ENCODE measurements at regions not wholly inside any gene's neighbourhood (a gene's known extent, or its start where the extent isn't known, plus 50 kb on each side); places are given as distances from the start of the nearest gene placed in this dataset.

DNA sequence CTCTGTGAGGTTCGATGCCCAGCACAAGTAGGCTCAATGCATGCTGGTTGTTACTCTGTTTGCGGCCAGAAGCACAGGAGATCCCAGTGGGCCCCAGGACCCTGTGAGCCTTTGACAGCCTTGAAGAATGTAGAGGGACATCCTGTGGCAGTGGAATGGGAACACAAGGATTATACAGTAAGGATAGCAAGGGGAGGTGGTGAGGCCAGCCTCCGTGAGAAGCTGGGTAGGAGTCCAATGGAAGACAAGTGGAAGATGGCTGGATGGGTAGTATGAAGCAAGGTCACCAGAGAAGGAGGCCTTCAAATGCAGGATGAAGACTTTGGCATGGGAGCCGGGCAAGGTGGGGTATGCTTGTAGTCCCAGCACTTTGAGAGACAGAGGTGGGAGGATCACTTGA lies 622.9 kb upstream of the CDH4 start:
- no peak overlapping the region for H3K4me3 ChIP-seq (ENCODE audit: control insufficient read depth, low read depth, low read length)
- TF ChIP-seq, protein P1, sequence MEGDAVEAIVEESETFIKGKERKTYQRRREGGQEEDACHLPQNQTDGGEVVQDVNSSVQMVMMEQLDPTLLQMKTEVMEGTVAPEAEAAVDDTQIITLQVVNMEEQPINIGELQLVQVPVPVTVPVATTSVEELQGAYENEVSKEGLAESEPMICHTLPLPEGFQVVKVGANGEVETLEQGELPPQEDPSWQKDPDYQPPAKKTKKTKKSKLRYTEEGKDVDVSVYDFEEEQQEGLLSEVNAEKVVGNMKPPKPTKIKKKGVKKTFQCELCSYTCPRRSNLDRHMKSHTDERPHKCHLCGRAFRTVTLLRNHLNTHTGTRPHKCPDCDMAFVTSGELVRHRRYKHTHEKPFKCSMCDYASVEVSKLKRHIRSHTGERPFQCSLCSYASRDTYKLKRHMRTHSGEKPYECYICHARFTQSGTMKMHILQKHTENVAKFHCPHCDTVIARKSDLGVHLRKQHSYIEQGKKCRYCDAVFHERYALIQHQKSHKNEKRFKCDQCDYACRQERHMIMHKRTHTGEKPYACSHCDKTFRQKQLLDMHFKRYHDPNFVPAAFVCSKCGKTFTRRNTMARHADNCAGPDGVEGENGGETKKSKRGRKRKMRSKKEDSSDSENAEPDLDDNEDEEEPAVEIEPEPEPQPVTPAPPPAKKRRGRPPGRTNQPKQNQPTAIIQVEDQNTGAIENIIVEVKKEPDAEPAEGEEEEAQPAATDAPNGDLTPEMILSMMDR (conservative IDR thresholded peaks at IDR 0.05; ENCODE audit: control insufficient read depth, insufficient read depth, low read depth, low read length), result no peak
- DNase-seq (ENCODE audit: low read depth), result no peak

DNA sequence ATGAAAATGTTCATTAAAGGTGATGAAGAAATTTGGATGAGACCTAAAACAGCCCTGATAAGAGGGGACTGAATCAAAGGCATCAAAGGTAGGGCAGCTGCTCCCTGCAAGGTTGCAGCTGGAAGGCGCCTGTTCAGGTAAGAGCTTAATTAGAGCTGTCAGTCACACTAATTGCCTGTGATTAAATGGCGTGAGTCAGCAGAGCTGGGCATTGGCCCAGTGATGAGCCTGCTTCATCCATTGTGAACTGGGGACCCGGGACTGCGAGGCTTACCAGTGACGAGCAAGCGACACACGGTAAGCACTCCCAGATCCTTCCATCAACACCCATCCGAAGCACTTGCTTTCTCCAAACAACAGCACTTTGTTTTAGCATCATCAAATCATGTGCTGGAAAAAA lies 621.5 kb upstream of the CDH4 start:
- H3K4me3 ChIP-seq (ENCODE audit: control insufficient read depth, low read depth, low read length), result no peak overlapping the region
- no peak for DNase-seq (ENCODE audit: low read depth)
- TF ChIP-seq, protein P1 (conservative IDR thresholded peaks at IDR 0.05; ENCODE audit: control insufficient read depth, insufficient read depth, low read depth, low read length), result no peak

DNA sequence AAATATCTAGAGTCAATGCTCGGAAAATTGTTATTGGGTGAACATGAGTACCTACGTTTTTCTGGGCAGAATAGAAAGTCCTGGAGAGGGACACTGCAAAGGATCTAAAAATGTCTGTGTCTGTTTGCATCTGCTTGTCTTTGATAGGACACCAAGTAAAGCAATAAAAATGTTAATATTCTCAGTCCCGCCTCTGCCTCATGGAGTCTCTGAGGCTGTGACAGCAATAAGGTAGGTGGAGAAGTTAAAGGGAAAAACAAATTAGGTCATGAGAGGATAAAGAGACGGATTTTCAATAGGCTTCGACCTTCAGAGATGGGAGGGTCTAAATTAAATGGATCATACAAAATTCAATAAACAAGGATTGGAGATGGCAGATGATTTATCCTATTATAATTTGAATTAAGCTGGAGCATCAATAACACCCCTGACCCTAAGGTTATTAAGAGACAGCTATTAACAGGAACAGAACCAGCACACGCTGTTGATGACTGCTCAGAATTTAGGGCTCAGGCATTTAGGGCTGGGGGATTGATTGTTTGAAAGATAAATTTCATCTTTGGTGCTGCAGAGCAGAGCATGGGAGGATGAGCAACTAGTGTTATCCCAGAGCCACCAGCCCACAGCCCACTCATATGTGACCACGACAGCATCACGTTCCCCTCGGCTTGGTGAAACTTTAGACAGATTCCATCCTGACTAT lies 620.3 kb upstream of the CDH4 start:
- TF ChIP-seq, protein P1 (conservative IDR thresholded peaks at IDR 0.05; ENCODE audit: control insufficient read depth, insufficient read depth, low read depth, low read length), result no peak
- no peak for DNase-seq (ENCODE audit: low read depth)
- H3K4me3 ChIP-seq (ENCODE audit: control insufficient read depth, low read depth, low read length), result no peak overlapping the region

DNA sequence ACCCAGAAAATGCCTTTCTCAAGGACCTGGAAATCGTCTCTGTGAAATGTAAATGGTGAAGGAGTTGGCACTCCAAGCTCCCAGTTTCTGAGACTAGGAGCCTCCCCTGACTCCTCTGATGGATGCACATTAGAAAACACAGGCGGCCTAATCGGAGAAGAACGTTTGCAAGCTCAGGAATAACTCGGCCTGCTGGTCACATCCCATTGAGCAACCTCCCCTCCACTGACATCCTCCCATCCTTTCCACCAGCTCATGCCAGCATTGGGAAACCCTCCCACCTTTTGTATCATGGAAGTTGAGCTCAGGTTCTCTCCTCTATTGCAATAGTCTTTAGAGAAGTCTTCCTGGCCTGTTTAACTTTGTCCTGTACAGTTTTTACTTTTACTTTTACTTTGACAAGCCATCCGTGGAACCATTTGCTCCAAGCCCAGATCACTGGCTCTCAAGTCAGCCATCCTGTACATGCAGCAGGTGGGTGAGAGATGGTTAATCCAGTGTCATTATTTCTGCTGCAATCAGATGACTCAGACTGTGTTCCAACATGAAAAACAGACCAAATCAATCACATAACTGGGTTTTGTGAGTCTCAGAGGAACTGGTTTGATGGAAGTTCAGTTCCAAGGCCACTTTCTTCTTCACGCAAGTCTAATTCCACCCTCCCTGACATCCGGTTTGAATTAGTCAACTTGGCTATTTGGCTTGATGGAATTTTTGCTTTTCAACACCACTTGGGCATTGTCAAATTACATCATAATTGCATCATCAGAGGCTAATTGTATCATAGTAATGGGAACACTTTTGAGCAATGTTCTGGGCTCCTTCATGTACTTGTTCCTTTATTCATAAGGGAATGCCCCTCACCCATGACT lies 619.4 kb upstream of the CDH4 start:
- H3K4me3 ChIP-seq (ENCODE audit: control insufficient read depth, low read depth, low read length), result no peak overlapping the region
- TF ChIP-seq, protein P1 (conservative IDR thresholded peaks at IDR 0.05; ENCODE audit: control insufficient read depth, insufficient read depth, low read depth, low read length), result no peak
- DNase-seq (ENCODE audit: low read depth), result peak; percentile 65

DNA sequence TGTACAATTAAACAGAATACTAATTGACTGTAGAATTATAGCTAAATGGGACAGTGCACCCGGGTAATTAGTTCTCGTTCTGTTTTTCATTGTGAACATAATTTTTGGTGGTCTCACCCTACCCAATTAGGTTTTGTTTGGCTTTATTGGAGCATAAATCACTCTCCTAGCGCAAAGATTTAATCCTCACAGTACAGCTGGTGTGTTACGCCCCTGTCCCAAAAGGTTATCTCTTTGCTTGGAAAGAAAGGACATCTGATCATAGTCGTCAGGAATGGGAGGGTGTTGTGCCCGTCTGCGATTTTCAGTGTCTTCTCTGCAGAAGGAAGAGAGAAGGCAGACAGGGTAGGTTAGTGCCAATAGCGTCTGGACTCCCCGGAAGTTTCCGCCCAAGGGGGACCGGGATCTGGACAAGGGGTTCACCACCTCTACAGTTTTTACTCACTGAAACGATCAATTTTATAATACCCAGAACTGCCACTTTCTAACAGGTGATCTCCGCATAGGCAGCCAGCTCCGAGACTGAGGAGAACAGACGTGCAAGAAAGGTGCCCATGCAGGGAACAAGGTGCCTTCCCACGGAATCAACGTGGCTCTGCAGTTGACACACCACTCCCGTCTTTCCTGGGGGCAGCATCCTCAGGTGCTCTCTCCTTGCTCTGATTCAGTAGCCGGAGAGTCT lies 617.4 kb upstream of the CDH4 start:
- no peak overlapping the region for H3K4me3 ChIP-seq (ENCODE audit: control insufficient read depth, low read depth, low read length)
- DNase-seq (ENCODE audit: low read depth), result no peak
- TF ChIP-seq, protein P1 (conservative IDR thresholded peaks at IDR 0.05; ENCODE audit: control insufficient read depth, insufficient read depth, low read depth, low read length), result no peak

DNA sequence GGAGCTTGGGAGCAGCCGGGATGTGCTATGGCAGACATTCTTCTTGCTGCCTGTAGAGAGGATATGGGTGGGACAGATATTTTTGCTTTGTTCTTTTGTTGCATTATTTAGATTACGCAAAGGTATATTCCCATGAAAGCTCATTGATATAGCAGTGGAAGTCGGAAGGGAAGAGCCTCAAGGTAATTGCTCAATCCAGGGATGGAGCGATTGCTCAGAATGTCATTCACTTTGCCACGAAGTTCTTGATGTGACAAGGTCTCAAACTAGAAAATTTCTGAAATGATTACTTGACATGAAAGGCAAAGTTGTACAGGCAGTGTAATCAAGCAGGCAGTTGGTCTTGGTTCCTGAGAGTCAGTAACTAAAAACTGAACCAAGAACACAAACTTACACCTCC lies 615.6 kb upstream of the CDH4 start:
- no peak overlapping the region for H3K4me3 ChIP-seq (ENCODE audit: control insufficient read depth, low read depth, low read length)
- no peak for DNase-seq (ENCODE audit: low read depth)
- TF ChIP-seq, protein P1 (conservative IDR thresholded peaks at IDR 0.05; ENCODE audit: control insufficient read depth, insufficient read depth, low read depth, low read length), result no peak

All from fibroblast of mammary gland (primary cell).